B cell (primary cell): ENCODE measurements at regions not wholly inside any gene's neighbourhood (a gene's known extent, or its start where the extent isn't known, plus 50 kb on each side); places are given as distances from the start of the nearest gene placed in this dataset.

Experiments
- ATAC-seq: fragments of 200-7000 bp; cut with Tn5 transposase; one replicate; pipeline ENCODE4 v1.10.0; 2021; ENCODE audit warnings: low read depth, mild to moderate bottlenecking, moderate number of reproducible peaks, moderate library complexity
- CTCF ChIA-PET: fragments of 350-600 bp; sonication (Branson Sonifier 250); formaldehyde crosslinking; loops from one replicate; lab custom pipeline; 2021; ENCODE audit warnings: antibody characterized with exemption, inconsistent platforms; lab: Charles Lee
- POLR2A ChIA-PET: fragments of 350-600 bp; sonication (Branson Sonifier 250); formaldehyde crosslinking; loops from one replicate; lab custom pipeline; 2021; ENCODE audit warnings: antibody characterized with exemption; lab: Charles Lee
- DNase-seq: peaks from one replicate; pipeline ENCODE4 v3.0.0; 2013
- H2AFZ ChIP-seq: 2 replicates; pipeline ENCODE4 v1.6.1; 2012; ENCODE audit warnings: mild to moderate bottlenecking, low read depth, low read length; ENCODE audit not compliant: insufficient read depth, poor library complexity, severe bottlenecking
- H3K27ac ChIP-seq, 2 donors: 1 replicate in 1 of 2; 2 replicates in 1 of 2; pipeline ENCODE4 v1.5.1; 2012 to 2013; ENCODE audit warnings: low read length in 2 of 2, mild to moderate bottlenecking in 2 of 2, moderate library complexity in 1 of 2
- H3K27me3 ChIP-seq, 4 experiments: fragments of 200-600 bp in 1 of 4; sonication (generic) in 1 of 4; replicated peaks in 1 of 4; 1 replicate in 2 of 4; 2 replicates in 2 of 4; pipeline versions ENCODE4 v1.6.1 to v1.7.0; 2013 to 2016; ENCODE audit warnings: low read length in 3 of 4, mild to moderate bottlenecking in 2 of 4, mixed read lengths in 1 of 4, moderate library complexity in 1 of 4; ENCODE audit not compliant: insufficient read depth in 4 of 4, control insufficient read depth in 3 of 4; ENCODE audit errors: control extremely low read depth in 1 of 4
- H3K36me3 ChIP-seq, 2 experiments: replicated peaks in 1 of 2; 1 replicate in 1 of 2; 2 replicates in 1 of 2; pipeline versions ENCODE4 v1.6.1 to v1.7.1; 2013; ENCODE audit warnings: low read length in 1 of 2; ENCODE audit not compliant: insufficient read depth in 2 of 2, control insufficient read depth in 1 of 2; ENCODE audit errors: control extremely low read depth in 1 of 2, extremely low read depth in 1 of 2
- H3K4me1 ChIP-seq, 2 donors: fragments of 200-600 bp in 1 of 2; sonication (generic) in 1 of 2; 1 replicate in 1 of 2; 2 replicates in 1 of 2; pipeline versions ENCODE4 v1.5.1 to v1.6.1; 2013 to 2017; ENCODE audit warnings: low read length in 2 of 2; ENCODE audit not compliant: control insufficient read depth in 2 of 2, insufficient read depth in 2 of 2
- H3K4me2 ChIP-seq: replicated peaks from 2 replicates; pipeline ENCODE3; 2012; ENCODE audit warnings: mild to moderate bottlenecking, low read depth, low read length; ENCODE audit not compliant: poor library complexity, severe bottlenecking
- H3K4me3 ChIP-seq, 5 experiments: fragments of 200-600 bp in 1 of 5; sonication (generic) in 1 of 5; 1 replicate in 3 of 5; 2 replicates in 2 of 5; pipeline versions ENCODE4 v1.5.1 to v1.7.0; 2011 to 2016; ENCODE audit warnings: low read length in 4 of 5, mild to moderate bottlenecking in 4 of 5, low read depth in 2 of 5, control low read depth in 1 of 5, moderate library complexity in 1 of 5; ENCODE audit not compliant: insufficient read depth in 1 of 5; ENCODE audit errors: control extremely low read depth in 1 of 5, extremely low read depth in 1 of 5
- H3K79me2 ChIP-seq: fragments of 200-600 bp; sonication (generic); one replicate; pipeline ENCODE4 v1.6.0; 2016; ENCODE audit warnings: low read length; ENCODE audit not compliant: control insufficient read depth, insufficient read depth
- H3K9ac ChIP-seq: fragments of 200-600 bp; sonication (generic); 2 replicates; pipeline ENCODE4 v1.6.1; 2017; ENCODE audit warnings: mild to moderate bottlenecking, low read length, moderate library complexity
- H3K9me3 ChIP-seq, 3 donors: one replicate each; pipeline versions ENCODE4 v1.6.1 to v1.7.1; 2013; ENCODE audit warnings: low read length in 2 of 3; ENCODE audit not compliant: control insufficient read depth in 2 of 3, insufficient read depth in 1 of 3; ENCODE audit errors: control extremely low read depth in 1 of 3
- H4K20me1 ChIP-seq: 2 replicates; pipeline ENCODE4 v1.6.0; 2012; ENCODE audit warnings: mild to moderate bottlenecking, low read length; ENCODE audit not compliant: insufficient read depth, control insufficient read depth, poor library complexity, severe bottlenecking
- H3K27ac Mint-ChIP-seq: one replicate; pipeline ENCODE4 v1.8.0; 2021; ENCODE audit warnings: mixed read lengths
- H3K27me3 Mint-ChIP-seq: one replicate; pipeline ENCODE4 v1.8.0; 2021; ENCODE audit warnings: mixed read lengths
- H3K4me1 Mint-ChIP-seq: one replicate; pipeline ENCODE4 v1.8.0; 2021; ENCODE audit warnings: mixed read lengths
- H3K4me3 Mint-ChIP-seq: one replicate; pipeline ENCODE4 v1.8.0; 2021; ENCODE audit warnings: mixed read lengths
- H3K9me3 Mint-ChIP-seq: one replicate; pipeline ENCODE4 v1.8.0; 2022; ENCODE audit warnings: mixed read lengths; ENCODE audit not compliant: insufficient read depth
- EZH2 ChIP-seq: IDR thresholded peaks from 2 replicates; pipeline ENCODE4 v1.6.1; 2012; ENCODE audit warnings: borderline replicate concordance, low read depth, mild to moderate bottlenecking, moderate library complexity, low read length; ENCODE audit not compliant: insufficient read depth, poor library complexity, severe bottlenecking
- WGBS: methylation state at CpG from one replicate; pipeline ENCODE4 v1.1.5; 2013; ENCODE audit warnings: missing lambda C conversion rate; ENCODE audit not compliant: insufficient coverage; 5-methylcytosine and 5-hydroxymethylcytosine counted together
- intact Hi-C: fragments of 100-400 bp; cut with micrococcal nuclease; formaldehyde crosslinking; loops from one replicate; pipeline ENCODE4 v1.10.0; 2022
- TF ChIP-seq, protein P1 (sequence below): fragments of 200-600 bp; IDR thresholded peaks from one replicate; pipeline ENCODE4 v1.8.0; 2022; ENCODE audit warnings: antibody characterized with exemption, mild to moderate bottlenecking

DNA sequence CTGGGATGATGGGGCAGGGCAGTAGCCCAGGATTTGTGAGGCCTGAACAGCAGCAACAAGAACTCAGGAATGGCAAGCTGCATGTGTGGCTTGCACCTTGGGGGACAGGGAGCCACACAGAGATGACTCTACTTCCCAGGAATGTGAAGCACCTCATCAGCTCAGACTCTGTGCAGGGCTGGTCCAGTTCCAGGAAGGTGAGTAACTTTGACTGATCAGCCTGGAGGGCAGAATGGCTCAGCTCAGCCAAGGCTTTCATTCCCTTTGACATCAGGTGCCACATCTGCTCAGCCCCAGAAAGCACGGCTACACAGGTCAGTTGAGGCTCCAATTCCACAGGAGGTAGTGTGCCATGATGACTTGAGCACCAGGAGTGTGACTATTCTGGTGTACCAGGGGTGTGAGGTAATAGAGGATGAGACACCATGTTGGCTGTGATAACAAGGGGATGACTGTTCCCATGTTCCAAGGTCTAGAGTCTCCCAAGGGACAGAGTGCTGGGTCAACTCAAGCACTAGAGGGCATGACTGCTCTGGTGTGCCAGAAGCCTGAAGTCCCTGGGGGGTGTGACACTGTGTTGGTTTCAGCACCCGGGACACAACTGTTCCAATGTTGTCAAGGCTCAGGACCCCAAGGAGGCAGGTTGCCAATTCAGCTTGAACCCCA, 625.8 kb upstream of the ADGRL2 start:
- POLR2A ChIA-PET = no interaction called here
- H3K4me3 Mint-ChIP-seq = no peak overlapping the region
- no peak for ATAC-seq

DNA sequence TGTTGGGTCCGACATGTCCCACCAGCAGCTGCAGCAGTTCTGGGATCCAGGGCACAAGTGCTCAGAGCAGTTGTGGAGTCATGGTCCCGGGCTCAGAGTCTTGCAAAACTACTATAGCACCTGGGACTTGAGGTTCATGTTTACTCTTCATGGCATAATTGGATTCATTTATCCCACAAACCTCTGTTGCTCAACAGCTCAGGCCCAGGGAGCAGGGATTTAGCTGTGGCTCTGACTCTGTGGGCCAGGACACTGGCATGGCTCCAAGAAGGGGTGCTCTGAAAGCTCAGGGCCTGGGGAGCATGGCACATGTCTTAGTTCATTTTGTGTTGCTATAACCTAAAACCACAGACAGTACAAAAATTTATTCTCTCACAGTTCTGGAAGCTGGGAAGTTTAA, 626.7 kb upstream of the ADGRL2 start:
- Histone ChIP-seq H3K27ac (no peak overlapping the region), H3K36me3 (no peaks in the 10 kb centered on the region), H3K4me2 (no peak overlapping the region), H2AFZ (no peak overlapping the region), H3K9ac (no peak overlapping the region), H3K4me1 (no peaks in the 10 kb centered on the region), H4K20me1 (no peaks in the 10 kb centered on the region), H3K9me3 (peaks cover 0 to 18% (median 10%) of the 10 kb centered on the region in 3 donors), H3K4me3 (no peak overlapping the region), H3K27me3 (no peaks in the 10 kb centered on the region), H3K79me2 (no peaks in the 10 kb centered on the region)
- WGBS = 100% methylated on average over 1 of the region's 2 CpGs
- ATAC-seq = no peak
- Mint-ChIP-seq H3K9me3 (peaks cover 4% of the 10 kb centered on the region), H3K27me3 (no peaks in the 10 kb centered on the region), H3K4me3 (no peak overlapping the region), H3K4me1 (no peaks in the 10 kb centered on the region), H3K27ac (no peak overlapping the region)
- ChIA-PET CTCF (no interaction called here), POLR2A (no interaction called here)
- no peak for DNase-seq
- intact Hi-C loops = no loop called here
- TF ChIP-seq, protein P1, sequence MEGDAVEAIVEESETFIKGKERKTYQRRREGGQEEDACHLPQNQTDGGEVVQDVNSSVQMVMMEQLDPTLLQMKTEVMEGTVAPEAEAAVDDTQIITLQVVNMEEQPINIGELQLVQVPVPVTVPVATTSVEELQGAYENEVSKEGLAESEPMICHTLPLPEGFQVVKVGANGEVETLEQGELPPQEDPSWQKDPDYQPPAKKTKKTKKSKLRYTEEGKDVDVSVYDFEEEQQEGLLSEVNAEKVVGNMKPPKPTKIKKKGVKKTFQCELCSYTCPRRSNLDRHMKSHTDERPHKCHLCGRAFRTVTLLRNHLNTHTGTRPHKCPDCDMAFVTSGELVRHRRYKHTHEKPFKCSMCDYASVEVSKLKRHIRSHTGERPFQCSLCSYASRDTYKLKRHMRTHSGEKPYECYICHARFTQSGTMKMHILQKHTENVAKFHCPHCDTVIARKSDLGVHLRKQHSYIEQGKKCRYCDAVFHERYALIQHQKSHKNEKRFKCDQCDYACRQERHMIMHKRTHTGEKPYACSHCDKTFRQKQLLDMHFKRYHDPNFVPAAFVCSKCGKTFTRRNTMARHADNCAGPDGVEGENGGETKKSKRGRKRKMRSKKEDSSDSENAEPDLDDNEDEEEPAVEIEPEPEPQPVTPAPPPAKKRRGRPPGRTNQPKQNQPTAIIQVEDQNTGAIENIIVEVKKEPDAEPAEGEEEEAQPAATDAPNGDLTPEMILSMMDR = no peak
- no peak for TF ChIP-seq EZH2

More for the DNA sequence above, 625.8 kb upstream of the ADGRL2 start:
- Histone ChIP-seq H3K9ac (no peak overlapping the region), H3K4me1 (no peaks in the 10 kb centered on the region), H3K36me3 (no peaks in the 10 kb centered on the region), H3K4me3 (no peak overlapping the region), H2AFZ (no peak overlapping the region), H4K20me1 (no peaks in the 10 kb centered on the region), H3K27me3 (no peaks in the 10 kb centered on the region), H3K27ac (no peak overlapping the region), H3K79me2 (no peaks in the 10 kb centered on the region), H3K9me3 (peaks cover 0 to 18% (median 10%) of the 10 kb centered on the region in 3 donors), H3K4me2 (no peak overlapping the region)
- Mint-ChIP-seq H3K4me1 (no peaks in the 10 kb centered on the region), H3K9me3 (peaks cover 4% of the 10 kb centered on the region), H3K27me3 (no peaks in the 10 kb centered on the region), H3K27ac (no peak overlapping the region)
- CTCF ChIA-PET = no interaction called here
- TF ChIP-seq EZH2 = no peak
- TF ChIP-seq, protein P1 = no peak
- DNase-seq = no peak
- WGBS = 95% methylated on average over 2 of the region's 2 CpGs
- intact Hi-C loops = no loop called here
